ENCODE measurements at regions not wholly inside any gene's neighbourhood (a gene's known extent, or its start where the extent isn't known, plus 50 kb on each side); places are given as distances from the start of the nearest gene placed in this dataset.

GRCh38 chr18:2096551-2096950, 474.8 kb downstream of the METTL4 start:
- no peak for DNase-seq (ENCODE audit: low spot score)
- peaks cover 17% of the 10 kb centered on the region for H3K27me3 Mint-ChIP-seq (ENCODE audit: low read depth)

DNA sequence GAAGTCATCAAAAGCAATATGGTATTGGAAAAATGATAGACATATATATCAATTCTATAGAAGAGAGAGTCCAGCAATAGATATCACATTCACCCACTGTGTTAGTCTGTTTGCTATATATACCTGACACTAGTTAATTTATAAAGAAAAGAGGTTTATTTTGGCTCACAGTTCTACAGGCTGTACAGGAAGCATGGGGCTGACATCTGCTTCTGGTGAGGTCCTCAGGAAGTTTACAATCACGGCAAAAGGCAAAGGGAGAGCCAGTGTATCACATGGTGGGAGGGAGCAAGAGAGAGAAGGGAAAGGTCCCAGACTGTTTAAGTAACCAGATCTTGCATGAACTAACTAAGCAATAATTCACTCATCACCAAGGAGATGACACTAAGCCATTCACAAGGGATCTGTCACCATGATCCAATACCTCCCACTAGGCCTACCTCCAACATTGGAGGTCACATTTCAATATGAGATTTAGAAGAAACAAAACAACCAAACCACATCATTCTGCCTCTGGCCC, 470.6 kb downstream of the METTL4 start:
- H3K4me1 Mint-ChIP-seq (ENCODE audit: low read depth): no peaks in the 10 kb centered on the region
- H3K27ac Mint-ChIP-seq (ENCODE audit: unreplicated experiment): no peak overlapping the region
- H3K9me3 Mint-ChIP-seq (ENCODE audit: low read depth): peaks cover 8% of the 10 kb centered on the region
- H3K36me3 Mint-ChIP-seq (ENCODE audit: low read depth): no peaks in the 10 kb centered on the region
- H3K27me3 Mint-ChIP-seq (ENCODE audit: low read depth): peaks cover 24% of the 10 kb centered on the region
- TF ChIP-seq CTCF (IDR thresholded peaks at IDR 0.05): no peak
- DNase-seq (ENCODE audit: low spot score): no peak
- H3K4me3 Mint-ChIP-seq (ENCODE audit: unreplicated experiment): no peak overlapping the region

More at GRCh38 chr18:2096551-2096950, 474.8 kb downstream of the METTL4 start:
- Mint-ChIP-seq H3K4me1 (ENCODE audit: low read depth) (no peaks in the 10 kb centered on the region), H3K4me3 (ENCODE audit: unreplicated experiment) (no peak overlapping the region), H3K9me3 (ENCODE audit: low read depth) (peaks cover 8% of the 10 kb centered on the region), H3K36me3 (ENCODE audit: low read depth) (no peaks in the 10 kb centered on the region), H3K27ac (ENCODE audit: unreplicated experiment) (no peak overlapping the region)
- no peak for TF ChIP-seq CTCF (IDR thresholded peaks at IDR 0.05)

GRCh38 chr18:2102022-2102421, 469.3 kb downstream of the METTL4 start:
- Mint-ChIP-seq H3K27me3 (ENCODE audit: low read depth) (peaks cover 22% of the 10 kb centered on the region), H3K9me3 (ENCODE audit: low read depth) (peaks cover 8% of the 10 kb centered on the region), H3K4me1 (ENCODE audit: low read depth) (no peaks in the 10 kb centered on the region), H3K36me3 (ENCODE audit: low read depth) (no peaks in the 10 kb centered on the region), H3K27ac (ENCODE audit: unreplicated experiment) (no peak overlapping the region), H3K4me3 (ENCODE audit: unreplicated experiment) (no peak overlapping the region)
- TF ChIP-seq CTCF (IDR thresholded peaks at IDR 0.05): no peak
- no peak for DNase-seq (ENCODE audit: low spot score)

DNA sequence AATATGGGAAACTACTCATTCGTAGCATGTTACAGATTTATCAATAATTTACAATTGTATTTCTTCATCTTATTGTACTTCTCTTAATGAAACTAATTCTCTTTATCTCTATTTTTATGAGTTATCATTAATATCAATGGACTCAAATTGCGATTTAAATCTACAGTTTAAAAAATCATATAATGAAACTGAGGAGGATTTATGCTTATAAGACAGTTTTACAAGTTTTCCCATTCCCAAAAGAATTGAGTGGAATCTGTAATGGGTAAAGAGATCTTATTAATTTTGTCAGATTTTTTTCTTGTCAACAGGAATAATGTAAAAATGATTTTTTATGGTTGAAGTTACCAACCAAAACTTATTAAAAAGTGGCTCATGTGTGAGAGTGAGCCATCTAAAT, 468.0 kb downstream of the METTL4 start:
- Mint-ChIP-seq H3K9me3 (ENCODE audit: low read depth) (peaks cover 8% of the 10 kb centered on the region), H3K4me1 (ENCODE audit: low read depth) (no peaks in the 10 kb centered on the region), H3K27ac (ENCODE audit: unreplicated experiment) (no peak overlapping the region), H3K27me3 (ENCODE audit: low read depth) (peaks cover 20% of the 10 kb centered on the region), H3K36me3 (ENCODE audit: low read depth) (no peaks in the 10 kb centered on the region), H3K4me3 (ENCODE audit: unreplicated experiment) (no peak overlapping the region)
- TF ChIP-seq CTCF (IDR thresholded peaks at IDR 0.05): no peak
- no peak for DNase-seq (ENCODE audit: low spot score)

GRCh38 chr18:2104620-2105462, 466.5 kb downstream of the METTL4 start:
- DNase-seq (ENCODE audit: low spot score): no peak
- H3K27me3 Mint-ChIP-seq (ENCODE audit: low read depth): peaks cover 16% of the 10 kb centered on the region
- no peaks in the 10 kb centered on the region for H3K36me3 Mint-ChIP-seq (ENCODE audit: low read depth)
- H3K4me1 Mint-ChIP-seq (ENCODE audit: low read depth): no peaks in the 10 kb centered on the region
- no peak overlapping the region for H3K27ac Mint-ChIP-seq (ENCODE audit: unreplicated experiment)
- H3K9me3 Mint-ChIP-seq (ENCODE audit: low read depth): peaks cover 8% of the 10 kb centered on the region
- TF ChIP-seq CTCF (IDR thresholded peaks at IDR 0.05): peak; percentile 87
- no peak overlapping the region for H3K4me3 Mint-ChIP-seq (ENCODE audit: unreplicated experiment)
